ENCODE measurements at regions not wholly inside any gene's neighbourhood (a gene's known extent, or its start where the extent isn't known, plus 50 kb on each side); places are given as distances from the start of the nearest gene placed in this dataset.

DNA sequence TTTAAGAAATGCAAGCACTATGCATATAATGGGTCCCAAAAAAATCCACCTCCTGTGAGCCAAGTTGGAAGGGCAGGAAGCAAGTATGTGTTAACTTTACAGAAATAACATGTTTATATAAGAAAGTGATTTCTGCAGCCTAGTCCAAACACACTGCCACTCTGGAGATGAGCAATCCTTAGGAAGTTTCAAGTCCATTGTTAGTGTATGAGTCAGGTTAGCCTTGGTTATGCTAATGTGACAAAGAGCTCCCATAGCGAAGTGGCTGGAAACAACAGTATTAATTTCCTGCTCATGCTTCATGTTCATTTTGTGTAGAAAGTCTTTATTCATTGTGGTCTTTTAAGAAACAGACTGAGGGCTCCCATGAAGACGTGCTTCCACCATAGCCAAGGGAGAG is 121.4 kb downstream of the TBXT start:
- no peak for DNase-seq

GRCh38 chr6:166045860-166046200 is 121.8 kb downstream of the TBXT start:
- DNase-seq: no peak

- no peak for DNase-seq
These were observed 122.3 kb downstream of the TBXT start for GRCh38 chr6:166045173-166045859.

DNA sequence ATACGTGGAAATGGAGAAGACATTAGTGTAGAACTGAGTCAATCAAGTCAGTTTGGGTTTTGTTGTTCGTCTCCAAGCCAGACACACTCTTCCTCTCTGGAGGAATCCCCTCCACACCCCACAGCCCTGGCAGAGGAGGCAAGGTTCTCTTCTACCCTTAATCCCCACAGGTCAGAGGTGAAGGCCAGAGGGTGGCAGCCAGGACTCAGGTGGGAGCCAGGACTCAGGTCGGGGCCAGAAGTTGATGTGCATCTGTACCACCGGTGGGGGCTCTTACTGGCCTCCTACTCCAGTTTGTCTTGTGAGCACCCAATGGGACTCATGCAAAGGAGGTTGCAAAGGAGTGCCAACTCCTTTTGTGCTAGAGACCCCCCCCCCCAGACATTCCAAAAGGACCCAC is 126.4 kb downstream of the TBXT start:
- no peak for DNase-seq

DNA sequence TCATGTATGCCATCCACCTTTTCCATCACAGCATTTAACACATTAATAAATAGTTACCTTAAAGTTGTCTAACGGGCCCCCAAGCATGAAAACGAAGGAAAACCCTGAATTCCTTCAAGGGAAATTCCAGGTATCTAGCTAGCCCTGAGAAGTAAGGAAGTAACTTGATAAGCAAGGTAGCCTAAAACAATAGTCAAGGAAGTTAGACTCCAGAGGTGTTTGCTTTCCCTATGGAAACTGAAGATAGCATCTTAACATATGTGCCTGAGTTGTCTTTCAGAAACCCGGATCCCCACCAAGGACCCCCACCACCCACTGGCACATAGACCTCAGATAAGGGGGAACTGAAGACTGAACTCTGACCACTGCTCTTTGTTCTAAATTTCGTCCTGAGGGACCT is 127.4 kb downstream of the TBXT start:
- DNase-seq: no peak

- DNase-seq: no peak
These were observed 131.1 kb downstream of the TBXT start for GRCh38 chr6:166036316-166037095.

GRCh38 chr6:166032366-166033200 is 135.1 kb downstream of the TBXT start:
- DNase-seq: no peak

DNA sequence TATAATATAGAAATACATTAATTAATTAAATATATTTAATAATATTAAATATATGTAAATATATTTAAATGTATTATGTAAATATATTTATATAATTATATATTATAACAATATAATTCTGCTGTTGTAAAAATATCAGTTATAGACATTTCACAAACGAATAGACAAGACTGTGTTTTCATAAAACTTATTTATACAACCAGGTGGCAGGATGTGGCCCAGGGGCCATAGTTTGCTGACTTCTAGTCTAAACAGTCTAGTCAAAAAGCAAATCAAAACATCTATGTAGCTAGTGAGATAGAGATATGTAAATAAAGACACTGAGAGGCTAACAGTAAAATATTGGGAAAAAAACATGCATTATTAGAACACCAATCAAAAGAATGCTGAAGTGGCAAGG is 136.4 kb downstream of the TBXT start:
- DNase-seq: no peak

DNA sequence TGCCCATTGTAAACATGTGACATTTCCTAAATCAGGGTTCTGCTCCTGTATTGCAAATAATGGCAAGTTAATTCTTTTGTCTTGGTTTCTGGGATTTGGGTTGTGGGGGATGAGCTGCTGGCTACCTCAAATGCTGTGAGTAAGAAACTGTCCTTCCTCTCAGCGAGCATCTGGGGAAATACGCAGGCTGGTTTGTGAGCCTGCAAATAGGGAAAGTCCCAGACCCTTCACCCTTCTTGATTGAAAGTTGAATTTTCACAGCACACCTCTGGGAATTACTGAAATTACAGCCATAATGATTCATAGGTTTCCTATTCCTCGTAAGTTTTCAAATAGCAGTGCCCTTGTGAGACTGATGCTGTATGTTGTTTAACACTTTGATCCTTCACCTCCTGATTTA is 138.1 kb downstream of the TBXT start:
- DNase-seq: no peak

DNA sequence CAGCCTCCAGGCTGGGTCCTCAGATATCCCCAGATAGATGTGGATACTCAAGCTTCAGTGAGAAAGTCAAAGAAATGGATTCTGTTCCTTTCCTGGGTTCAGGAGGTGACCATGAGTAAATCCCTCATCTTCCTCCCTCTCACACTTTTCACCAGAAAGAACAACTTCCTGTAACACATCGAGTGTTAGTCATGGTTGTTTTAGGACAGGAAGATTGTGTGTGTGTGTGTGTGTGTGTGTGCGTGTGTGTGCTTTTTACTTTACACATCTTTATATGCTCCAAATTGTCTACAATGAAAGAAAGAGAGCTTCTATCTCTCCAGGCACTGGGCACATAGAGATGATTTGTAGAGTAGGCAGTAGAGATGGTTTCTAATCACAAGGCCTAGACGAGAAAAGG is 139.9 kb downstream of the TBXT start:
- DNase-seq: no peak

DNA sequence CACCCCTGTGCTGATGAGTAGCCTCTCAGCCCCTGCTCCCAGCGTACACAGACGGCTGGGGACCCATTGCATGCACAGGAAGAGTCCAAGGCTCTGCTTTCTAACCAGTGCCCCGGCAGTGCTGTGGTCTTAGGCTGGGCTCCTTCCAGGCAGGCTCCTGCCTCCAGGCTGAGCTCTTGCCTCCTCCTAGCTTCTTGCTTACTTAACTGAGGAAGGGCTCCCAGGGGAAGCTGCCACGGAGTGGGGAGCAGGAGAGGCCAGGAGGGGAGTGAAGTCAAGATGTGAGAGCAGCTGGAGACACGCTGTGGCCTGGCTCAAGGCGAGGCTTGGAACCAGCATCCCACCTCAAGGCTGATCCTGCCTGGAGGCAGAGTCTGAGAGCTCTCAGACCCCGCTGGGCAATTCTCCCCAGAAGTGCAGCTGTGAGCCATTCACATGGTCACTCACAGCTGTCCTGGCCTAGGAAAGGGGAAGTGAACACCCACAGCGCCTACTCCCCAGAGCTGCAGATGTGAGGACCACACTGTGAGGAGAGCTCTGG is 141.0 kb downstream of the TBXT start:
- DNase-seq: no peak

DNA sequence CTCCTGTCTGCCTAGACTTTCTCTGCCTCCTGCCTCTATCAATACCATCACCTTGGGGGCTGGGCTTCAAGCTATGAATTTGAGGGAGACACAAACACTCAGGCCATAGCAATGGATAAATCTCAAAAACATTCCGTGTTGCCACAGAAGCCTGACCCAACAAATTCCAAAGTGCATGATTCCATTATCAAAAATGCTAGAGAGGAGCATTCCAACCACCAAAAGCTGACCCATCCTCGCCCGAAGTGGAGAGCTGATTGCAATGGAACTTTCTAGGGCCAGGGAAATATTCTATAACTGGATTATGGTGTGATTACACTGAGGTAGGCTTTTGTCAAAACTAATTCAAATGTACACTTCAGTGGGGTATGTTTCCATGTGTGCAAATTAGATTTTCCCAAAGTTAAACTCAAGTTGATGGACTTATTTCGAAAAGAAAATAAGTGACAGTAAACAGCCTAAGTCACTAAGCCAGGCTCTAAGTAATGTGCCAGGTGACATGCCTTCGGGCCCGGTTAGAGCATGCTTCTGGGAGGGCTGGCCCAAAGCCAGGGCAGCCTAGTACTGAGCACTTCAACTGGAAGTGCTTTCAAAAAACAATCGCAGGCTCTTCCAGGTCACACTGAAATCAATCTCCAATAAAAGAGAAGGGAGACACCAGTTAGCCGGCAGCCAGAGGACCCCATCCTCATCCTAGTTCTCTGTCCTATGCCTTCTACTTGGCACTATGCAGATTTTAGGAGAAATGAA is 142.3 kb downstream of the TBXT start:
- DNase-seq: no peak

DNA sequence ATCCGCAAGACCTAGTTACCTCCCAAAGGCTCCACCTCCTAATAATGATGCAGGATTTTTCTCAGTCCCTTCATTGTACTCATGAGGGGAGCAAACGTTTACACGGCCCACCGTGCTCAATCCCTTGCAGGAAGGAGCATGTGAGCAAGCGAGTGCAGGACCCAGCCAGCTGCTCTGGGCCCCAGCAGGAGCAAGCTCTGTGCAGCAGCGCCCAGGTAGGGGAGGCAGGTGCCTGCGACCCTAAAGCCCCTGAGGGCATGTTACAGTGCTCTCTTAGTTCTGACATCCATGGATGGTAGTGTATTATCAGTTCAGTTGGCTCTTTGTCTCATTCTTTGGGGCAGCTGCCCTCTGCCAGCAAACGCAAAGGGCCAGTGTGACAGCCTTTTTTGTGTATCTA is 143.4 kb downstream of the TBXT start:
- DNase-seq: no peak

GRCh38 chr6:166023273-166023989 is 144.2 kb downstream of the TBXT start:
- no peak for DNase-seq

GRCh38 chr6:166021429-166021828 is 146.2 kb downstream of the TBXT start:
- DNase-seq: no peak

DNA sequence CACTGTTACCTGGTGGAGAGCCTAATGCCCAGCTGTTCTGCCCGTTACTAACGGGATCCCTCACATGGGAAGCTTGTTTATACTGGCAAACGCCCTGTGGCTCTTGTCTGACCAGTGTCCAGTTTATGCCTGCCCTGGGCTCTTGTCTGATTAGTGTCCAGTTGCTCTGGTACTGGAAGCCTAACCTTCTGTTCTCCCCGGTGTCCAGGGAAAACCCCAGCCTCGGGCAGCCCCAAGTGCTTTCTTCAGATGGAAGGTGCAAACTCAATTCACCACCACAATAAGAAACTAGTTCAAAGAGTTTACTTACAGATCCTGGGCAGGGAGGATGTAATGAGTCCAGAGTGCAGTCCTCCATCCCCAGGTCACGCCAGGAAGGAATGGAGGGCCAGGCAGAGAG is 148.4 kb downstream of the TBXT start:
- no peak for DNase-seq

- DNase-seq: no peak
These were observed 150.5 kb downstream of the TBXT start for GRCh38 chr6:166017032-166017635.

- no peak for DNase-seq
These were observed 152.7 kb downstream of the TBXT start for GRCh38 chr6:166014966-166015365.

GRCh38 chr6:166010136-166010960 is 157.3 kb downstream of the TBXT start:
- no peak for DNase-seq

DNA sequence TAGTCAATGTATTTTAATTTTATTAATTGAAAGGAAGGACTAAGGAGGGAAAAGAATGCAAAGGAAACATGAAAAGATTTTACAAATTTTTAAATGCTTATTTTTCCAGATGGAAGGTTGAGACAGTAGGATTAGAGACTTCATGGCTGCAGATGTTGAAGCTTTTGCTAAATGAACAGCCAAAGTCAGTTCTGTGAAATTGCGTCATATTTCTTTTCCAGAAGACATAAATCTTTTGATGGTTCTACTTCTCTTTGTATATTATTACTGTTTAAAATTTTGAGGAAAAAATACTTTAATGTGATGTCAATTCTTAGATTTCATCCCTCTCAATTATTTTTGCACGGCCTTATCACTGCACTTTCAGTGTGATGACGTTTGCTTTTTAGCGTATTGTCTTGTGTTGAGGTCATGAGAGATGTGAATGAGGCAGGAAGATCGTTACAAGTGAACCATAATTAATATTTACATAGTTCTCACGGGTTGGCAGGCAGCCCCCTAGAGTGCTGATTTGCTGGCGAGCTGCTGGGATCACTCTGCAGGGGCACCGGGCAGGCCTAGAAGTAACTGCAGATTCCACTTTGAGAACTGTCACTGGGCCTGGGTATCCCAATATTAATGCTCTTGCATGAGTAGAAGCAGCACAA is 158.1 kb downstream of the TBXT start:
- no peak for DNase-seq
